A549 (cell line): ENCODE measurements at regions not wholly inside any gene's neighbourhood (a gene's known extent, or its start where the extent isn't known, plus 50 kb on each side); places are given as distances from the start of the nearest gene placed in this dataset.

Experiments
- BHLHE40 ChIP-seq: IDR thresholded peaks from 2 replicates; pipeline ENCODE4 v1.6.1; 2012; ENCODE audit warnings: low read depth, low read length, inconsistent platforms
- CBX8 ChIP-seq: fragments of 200-600 bp; sonication (generic); IDR thresholded peaks from 2 replicates; pipeline ENCODE4 v1.6.1; 2016
- CHD2 ChIP-seq: fragments of 150-350 bp; IDR thresholded peaks from 2 replicates; pipeline ENCODE4 v1.6.1; 2014; ENCODE audit warnings: low read length; ENCODE audit not compliant: partially characterized antibody
- GATA3 ChIP-seq: IDR thresholded peaks from 2 replicates; pipeline ENCODE4 v1.6.1; 2012; ENCODE audit warnings: borderline replicate concordance
- HDAC2 ChIP-seq: fragments of 200-600 bp; sonication (generic); IDR thresholded peaks from 2 replicates; pipeline ENCODE4 v1.6.1; 2016
- JUN ChIP-seq, 2 experiments: fragments of >200 bp; sonication (Bioruptor Twin); formaldehyde crosslinking; IDR thresholded peaks; 2 replicates in 1 of 2; 3 replicates in 1 of 2; pipeline ENCODE4 v1.6.1; 2016 to 2017
- JUNB ChIP-seq: fragments of >200 bp; sonication (Bioruptor Twin); formaldehyde crosslinking; IDR thresholded peaks from 2 replicates; pipeline ENCODE4 v1.6.1; 2016
- KDM5A ChIP-seq: fragments of 200-600 bp; sonication (generic); IDR thresholded peaks from 2 replicates; pipeline ENCODE4 v1.6.1; 2016; ENCODE audit warnings: antibody characterized with exemption, mild to moderate bottlenecking
- POLR2A ChIP-seq: IDR thresholded peaks from 2 replicates; pipeline ENCODE4 v1.6.1; 2012; ENCODE audit warnings: mild to moderate bottlenecking, low read length
- TFCP2L1 ChIP-seq: fragments of 250-450 bp; sonication (Bioruptor Pico); IDR thresholded peaks from 2 replicates; pipeline ENCODE4 v1.5.0; 2021; ENCODE audit warnings: mild to moderate bottlenecking
- TF ChIP-seq, protein P1 (sequence below): fragments of >200 bp; sonication (Bioruptor Twin); formaldehyde crosslinking; IDR thresholded peaks from 3 replicates; pipeline ENCODE4 v1.5.1; 2016

DNA sequence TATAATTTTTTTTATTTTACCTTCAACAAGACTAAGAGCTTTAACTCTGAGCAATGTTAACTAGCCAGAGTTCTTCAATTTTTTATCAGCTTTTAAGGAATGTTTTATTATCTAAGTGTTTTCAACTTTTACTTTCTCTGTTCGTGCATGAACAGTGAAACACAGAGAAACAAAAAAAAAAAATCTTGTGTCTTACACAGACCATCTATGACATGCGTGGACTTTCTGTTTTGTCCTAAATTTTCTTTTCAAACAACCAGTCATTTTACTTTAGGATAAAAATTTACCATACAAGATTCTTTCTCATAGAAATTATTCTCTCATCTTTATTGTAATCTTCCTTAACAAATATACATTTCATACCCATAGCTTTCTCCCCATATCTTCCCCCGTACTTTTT lies 731.9 kb upstream of the PCDH10 start:
- TF ChIP-seq HDAC2 (no peak), POLR2A (no peak), TFCP2L1 (CRISPR knock-in tag) (no peak), CBX8 (no peak), BHLHE40 (no peak), CHD2 (no peak), KDM5A (no peak), JUN (IDR thresholded peaks at IDR 0.05) (no peak), GATA3 (no peak), JUNB (no peak)
- TF ChIP-seq, protein P1, sequence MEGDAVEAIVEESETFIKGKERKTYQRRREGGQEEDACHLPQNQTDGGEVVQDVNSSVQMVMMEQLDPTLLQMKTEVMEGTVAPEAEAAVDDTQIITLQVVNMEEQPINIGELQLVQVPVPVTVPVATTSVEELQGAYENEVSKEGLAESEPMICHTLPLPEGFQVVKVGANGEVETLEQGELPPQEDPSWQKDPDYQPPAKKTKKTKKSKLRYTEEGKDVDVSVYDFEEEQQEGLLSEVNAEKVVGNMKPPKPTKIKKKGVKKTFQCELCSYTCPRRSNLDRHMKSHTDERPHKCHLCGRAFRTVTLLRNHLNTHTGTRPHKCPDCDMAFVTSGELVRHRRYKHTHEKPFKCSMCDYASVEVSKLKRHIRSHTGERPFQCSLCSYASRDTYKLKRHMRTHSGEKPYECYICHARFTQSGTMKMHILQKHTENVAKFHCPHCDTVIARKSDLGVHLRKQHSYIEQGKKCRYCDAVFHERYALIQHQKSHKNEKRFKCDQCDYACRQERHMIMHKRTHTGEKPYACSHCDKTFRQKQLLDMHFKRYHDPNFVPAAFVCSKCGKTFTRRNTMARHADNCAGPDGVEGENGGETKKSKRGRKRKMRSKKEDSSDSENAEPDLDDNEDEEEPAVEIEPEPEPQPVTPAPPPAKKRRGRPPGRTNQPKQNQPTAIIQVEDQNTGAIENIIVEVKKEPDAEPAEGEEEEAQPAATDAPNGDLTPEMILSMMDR, result no peak
